ENCODE measurements at regions not wholly inside any gene's neighbourhood (a gene's known extent, or its start where the extent isn't known, plus 50 kb on each side); places are given as distances from the start of the nearest gene placed in this dataset.

GRCh38 chr3:64437131-64437530, 211.9 kb upstream of the PRICKLE2 start:
- TF ChIP-seq, protein P1, sequence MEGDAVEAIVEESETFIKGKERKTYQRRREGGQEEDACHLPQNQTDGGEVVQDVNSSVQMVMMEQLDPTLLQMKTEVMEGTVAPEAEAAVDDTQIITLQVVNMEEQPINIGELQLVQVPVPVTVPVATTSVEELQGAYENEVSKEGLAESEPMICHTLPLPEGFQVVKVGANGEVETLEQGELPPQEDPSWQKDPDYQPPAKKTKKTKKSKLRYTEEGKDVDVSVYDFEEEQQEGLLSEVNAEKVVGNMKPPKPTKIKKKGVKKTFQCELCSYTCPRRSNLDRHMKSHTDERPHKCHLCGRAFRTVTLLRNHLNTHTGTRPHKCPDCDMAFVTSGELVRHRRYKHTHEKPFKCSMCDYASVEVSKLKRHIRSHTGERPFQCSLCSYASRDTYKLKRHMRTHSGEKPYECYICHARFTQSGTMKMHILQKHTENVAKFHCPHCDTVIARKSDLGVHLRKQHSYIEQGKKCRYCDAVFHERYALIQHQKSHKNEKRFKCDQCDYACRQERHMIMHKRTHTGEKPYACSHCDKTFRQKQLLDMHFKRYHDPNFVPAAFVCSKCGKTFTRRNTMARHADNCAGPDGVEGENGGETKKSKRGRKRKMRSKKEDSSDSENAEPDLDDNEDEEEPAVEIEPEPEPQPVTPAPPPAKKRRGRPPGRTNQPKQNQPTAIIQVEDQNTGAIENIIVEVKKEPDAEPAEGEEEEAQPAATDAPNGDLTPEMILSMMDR (IDR thresholded peaks at IDR 0.05; ENCODE audit: low read depth, low read length, poor library complexity, severe bottlenecking) = no peak
- TF ChIP-seq EZH2phosphoT487 (IDR thresholded peaks at IDR 0.05; ENCODE audit: borderline replicate concordance, low read length) = no peak
